PC-3 (cell line): ENCODE measurements at regions not wholly inside any gene's neighbourhood (a gene's known extent, or its start where the extent isn't known, plus 50 kb on each side); places are given as distances from the start of the nearest gene placed in this dataset.

Source experiments
- ATAC-seq: fragments of 200-7000 bp; cut with Tn5 transposase; 2 replicates; pipeline ENCODE4 v1.9.1; 2020; ENCODE audit warnings: mild to moderate bottlenecking, moderate library complexity
- BruUV-seq: library from RNA; stranded (reverse); fragments of 400-500 nt; replicated peaks from 2 replicates; lab custom pipeline; 2021; lab: Mats Ljungman, UMichigan
- CTCF ChIA-PET: fragments of 300-600 bp; sonication (Branson Sonifier 250); formaldehyde crosslinking; loops from one replicate; lab custom pipeline; 2022; ENCODE audit warnings: antibody characterized with exemption; lab: Charles Lee
- POLR2A ChIA-PET: fragments of 300-600 bp; sonication (Branson Sonifier 250); formaldehyde crosslinking; loops from one replicate; lab custom pipeline; 2022; ENCODE audit warnings: antibody characterized with exemption; ENCODE audit not compliant: unreplicated experiment; lab: Charles Lee
- DNase-seq: peaks from one replicate; pipeline ENCODE4 v3.0.0-alpha.2; 2015
- H2AFZ ChIP-seq: fragments of 300-600 bp; sonication (generic); 2 replicates; pipeline ENCODE4 v1.6.0; 2016; ENCODE audit warnings: antibody characterized with exemption, low read length
- H3F3A ChIP-seq: fragments of 300-600 bp; sonication (generic); one replicate; pipeline ENCODE4 v1.6.0; 2017; ENCODE audit warnings: antibody characterized with exemption, low read length, control low read depth, mild to moderate bottlenecking; ENCODE audit not compliant: unreplicated experiment
- H3K27ac ChIP-seq: fragments of 300-600 bp; sonication (generic); 2 replicates; pipeline ENCODE4 v1.5.1; 2016; ENCODE audit warnings: mild to moderate bottlenecking, low read length
- H3K27me3 ChIP-seq: fragments of 300-600 bp; sonication (generic); 2 replicates; pipeline ENCODE4 v1.6.1; 2016; ENCODE audit warnings: low read length, mixed read lengths
- H3K36me3 ChIP-seq: fragments of 300-600 bp; sonication (generic); 2 replicates; pipeline ENCODE4 v1.6.1; 2016; ENCODE audit warnings: low read depth, mixed run types, low read length, mixed read lengths
- H3K4me1 ChIP-seq: fragments of 300-600 bp; sonication (generic); 2 replicates; pipeline ENCODE4 v1.5.1; 2016; ENCODE audit warnings: low read length; ENCODE audit not compliant: insufficient read depth
- H3K4me2 ChIP-seq: fragments of 300-600 bp; sonication (generic); 2 replicates; pipeline ENCODE4 v1.6.0; 2016; ENCODE audit warnings: low read length
- H3K4me3 ChIP-seq: fragments of 300-600 bp; sonication (generic); 2 replicates; pipeline ENCODE4 v1.5.1; 2016; ENCODE audit warnings: mild to moderate bottlenecking, low read length, mixed read lengths
- H3K79me2 ChIP-seq: fragments of 300-600 bp; sonication (generic); 2 replicates; pipeline ENCODE4 v1.6.1; 2017; ENCODE audit warnings: low read length, mixed read lengths
- H3K9ac ChIP-seq: fragments of 300-600 bp; sonication (generic); 2 replicates; pipeline ENCODE4 v1.6.0; 2016; ENCODE audit warnings: mild to moderate bottlenecking, low read length
- H3K9me2 ChIP-seq: fragments of 300-600 bp; sonication (generic); replicated peaks from 2 replicates; pipeline ENCODE4 v1.6.1; 2016; ENCODE audit warnings: mixed run types, low read length, mixed read lengths
- H3K9me3 ChIP-seq: fragments of 300-600 bp; sonication (generic); 2 replicates; pipeline ENCODE4 v1.6.1; 2016; ENCODE audit warnings: low read length, mixed read lengths
- H4K20me1 ChIP-seq: fragments of 300-600 bp; sonication (generic); 2 replicates; pipeline ENCODE4 v1.6.1; 2016; ENCODE audit warnings: low read length, mixed read lengths
- EZH2 ChIP-seq: fragments of 300-600 bp; sonication (generic); IDR thresholded peaks from one replicate; pipeline ENCODE4 v1.6.1; 2017; ENCODE audit warnings: antibody characterized with exemption, mild to moderate bottlenecking, low read length; ENCODE audit not compliant: unreplicated experiment
- EZH2phosphoT487 ChIP-seq: fragments of 300-600 bp; sonication (generic); IDR thresholded peaks from 2 replicates; pipeline ENCODE4 v1.6.1; 2018; ENCODE audit warnings: mild to moderate bottlenecking, antibody characterized with exemption, low read length, borderline replicate concordance
- intact Hi-C: fragments of 100-400 bp; cut with micrococcal nuclease; formaldehyde crosslinking; loops from 2 replicates; pipeline ENCODE4 v1.9.0; 2023
- TF ChIP-seq, protein P1 (sequence below): fragments of 300-600 bp; sonication (generic); conservative IDR thresholded peaks from 2 replicates; pipeline ENCODE4 v1.5.1; 2017; ENCODE audit warnings: antibody characterized with exemption, low read depth, mild to moderate bottlenecking, low read length

DNA sequence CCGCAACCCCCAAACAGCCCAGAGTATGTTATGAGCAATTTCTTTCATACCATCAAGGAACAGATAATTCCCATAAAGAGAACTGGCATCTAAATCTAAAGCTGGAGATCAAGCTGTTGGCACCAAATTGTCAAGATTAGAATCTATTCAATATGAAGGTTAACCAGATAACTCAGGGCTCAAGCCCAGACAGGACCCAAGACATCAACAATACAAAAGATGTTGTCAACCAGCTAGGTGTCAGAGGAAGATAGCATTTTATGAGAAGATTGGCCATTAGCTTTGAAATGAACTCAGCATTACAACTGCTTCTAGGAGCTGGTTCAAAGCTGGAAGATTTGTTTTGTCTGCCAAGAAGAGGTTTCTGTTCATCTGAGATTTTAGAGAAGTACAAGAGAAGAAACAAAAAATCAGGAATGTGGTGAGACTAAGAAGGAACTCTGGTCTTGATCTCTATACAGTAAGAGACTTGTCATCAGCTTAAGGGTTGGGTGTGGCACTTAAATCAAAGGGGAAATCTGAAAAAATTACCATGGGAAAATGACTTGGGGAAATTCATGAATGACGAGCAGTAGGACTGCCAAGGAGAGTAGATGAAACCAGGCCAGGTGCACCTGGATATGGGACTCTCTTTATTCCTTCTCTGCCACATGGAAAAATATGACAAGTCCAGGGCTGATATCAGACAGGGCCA, 64.2 kb upstream of the COX10 start:
- Histone ChIP-seq H3K9ac (no peak overlapping the region), H3K4me1 (peaks cover 6% of the 10 kb centered on the region), H3F3A (no peaks in the 10 kb centered on the region), H3K9me3 (no peaks in the 10 kb centered on the region), H3K36me3 (no peaks in the 10 kb centered on the region), H4K20me1 (no peaks in the 10 kb centered on the region), H3K27ac (peak overlapping the region; percentile 34), H3K4me2 (peak overlapping the region; percentile 14; the same call in 1 of the 2 replicates), H3K4me3 (no peak overlapping the region), H3K79me2 (no peaks in the 10 kb centered on the region), H3K9me2 (no peaks in the 10 kb centered on the region), H3K27me3 (no peaks in the 10 kb centered on the region), H2AFZ (no peak overlapping the region)
- intact Hi-C loops = no loop called here
- ChIA-PET POLR2A (no interaction called here), CTCF (no interaction called here)
- no TSS peak for BruUV-seq
- DNase-seq = peak; percentile 71
- no peak for ATAC-seq
- TF ChIP-seq EZH2 (no peak), EZH2phosphoT487 (no peak)
- TF ChIP-seq, protein P1, sequence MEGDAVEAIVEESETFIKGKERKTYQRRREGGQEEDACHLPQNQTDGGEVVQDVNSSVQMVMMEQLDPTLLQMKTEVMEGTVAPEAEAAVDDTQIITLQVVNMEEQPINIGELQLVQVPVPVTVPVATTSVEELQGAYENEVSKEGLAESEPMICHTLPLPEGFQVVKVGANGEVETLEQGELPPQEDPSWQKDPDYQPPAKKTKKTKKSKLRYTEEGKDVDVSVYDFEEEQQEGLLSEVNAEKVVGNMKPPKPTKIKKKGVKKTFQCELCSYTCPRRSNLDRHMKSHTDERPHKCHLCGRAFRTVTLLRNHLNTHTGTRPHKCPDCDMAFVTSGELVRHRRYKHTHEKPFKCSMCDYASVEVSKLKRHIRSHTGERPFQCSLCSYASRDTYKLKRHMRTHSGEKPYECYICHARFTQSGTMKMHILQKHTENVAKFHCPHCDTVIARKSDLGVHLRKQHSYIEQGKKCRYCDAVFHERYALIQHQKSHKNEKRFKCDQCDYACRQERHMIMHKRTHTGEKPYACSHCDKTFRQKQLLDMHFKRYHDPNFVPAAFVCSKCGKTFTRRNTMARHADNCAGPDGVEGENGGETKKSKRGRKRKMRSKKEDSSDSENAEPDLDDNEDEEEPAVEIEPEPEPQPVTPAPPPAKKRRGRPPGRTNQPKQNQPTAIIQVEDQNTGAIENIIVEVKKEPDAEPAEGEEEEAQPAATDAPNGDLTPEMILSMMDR = no peak

DNA sequence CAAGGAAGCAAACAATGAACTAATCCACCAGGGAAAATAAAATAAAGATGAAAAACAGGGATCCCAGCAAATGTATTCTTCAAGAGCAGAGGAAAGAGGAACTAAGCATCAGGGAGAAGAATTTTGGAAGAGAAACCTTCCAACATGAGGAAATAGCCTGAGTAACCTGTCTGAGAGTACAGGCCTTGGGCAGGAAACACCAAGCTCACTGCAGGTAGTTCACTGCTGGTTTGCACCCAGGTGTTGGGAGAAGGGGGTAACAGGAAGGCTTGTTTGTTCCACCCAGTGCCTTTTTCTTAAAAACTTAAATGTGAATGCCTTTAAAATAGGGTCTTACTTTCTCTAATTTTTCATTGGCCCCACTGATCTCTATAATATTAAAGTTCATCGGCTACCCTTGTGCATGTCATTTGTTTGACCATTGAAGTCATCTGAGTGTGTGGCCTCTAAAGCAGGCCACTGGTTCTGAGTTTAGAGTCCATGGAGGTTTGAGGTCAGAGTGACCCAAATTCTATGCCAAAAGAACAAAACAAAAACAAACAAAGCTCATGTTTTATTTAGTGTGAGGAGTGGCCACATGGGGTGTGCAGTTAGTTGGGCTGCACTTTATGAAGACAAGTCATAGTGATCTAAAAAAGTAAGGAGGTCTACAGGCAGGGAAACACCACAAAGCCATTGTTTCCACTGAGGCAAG, 62.9 kb upstream of the COX10 start:
- Histone ChIP-seq H3K4me2 (no peak overlapping the region), H3K4me1 (peaks cover 6% of the 10 kb centered on the region), H3K27me3 (no peaks in the 10 kb centered on the region), H3K9ac (no peak overlapping the region), H3K36me3 (no peaks in the 10 kb centered on the region), H2AFZ (no peak overlapping the region), H3K9me2 (no peaks in the 10 kb centered on the region), H4K20me1 (no peaks in the 10 kb centered on the region), H3K4me3 (no peak overlapping the region), H3K27ac (no peak overlapping the region), H3K9me3 (no peaks in the 10 kb centered on the region), H3F3A (no peaks in the 10 kb centered on the region), H3K79me2 (no peaks in the 10 kb centered on the region)
- DNase-seq (no peak), ATAC-seq (no peak)
- TF ChIP-seq, protein P1 = no peak
- TF ChIP-seq EZH2 (no peak), EZH2phosphoT487 (no peak)
- BruUV-seq = no TSS peak
- intact Hi-C loops = no loop called here
- ChIA-PET POLR2A (no interaction called here), CTCF (no interaction called here)

DNA sequence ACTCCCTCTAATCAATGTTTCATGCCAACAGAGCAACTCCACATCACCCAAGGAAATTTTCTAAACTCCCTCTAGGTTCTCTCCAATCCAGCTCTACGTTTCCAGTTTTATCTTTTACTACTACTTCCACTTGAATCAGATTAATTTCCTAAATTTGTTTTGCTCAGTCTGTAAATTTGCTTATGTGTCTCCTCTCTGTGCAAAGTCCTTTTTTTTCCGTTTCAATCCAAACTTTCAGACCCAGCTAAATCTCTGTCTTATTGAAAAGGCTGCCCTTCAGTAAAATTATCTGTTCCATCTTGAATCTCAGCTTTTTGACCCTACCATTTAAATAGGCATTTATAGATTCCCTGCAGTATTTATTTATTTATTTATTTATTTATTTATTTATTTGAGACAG, 61.4 kb upstream of the COX10 start:
- POLR2A ChIA-PET = no interaction called here
- CTCF ChIA-PET = no interaction called here

More for the DNA sequence above, 61.4 kb upstream of the COX10 start:
- H3K9me3 ChIP-seq = no peaks in the 10 kb centered on the region
- H3K9me2 ChIP-seq = no peaks in the 10 kb centered on the region
- no TSS peak for BruUV-seq
- no peak overlapping the region for H3K4me2 ChIP-seq
- no peaks in the 10 kb centered on the region for H3K79me2 ChIP-seq
- H4K20me1 ChIP-seq = no peaks in the 10 kb centered on the region
- ATAC-seq = no peak
- H3K27ac ChIP-seq = no peak overlapping the region
- no peak overlapping the region for H3K9ac ChIP-seq
- no peak for DNase-seq
- no peaks in the 10 kb centered on the region for H3F3A ChIP-seq
- H3K4me1 ChIP-seq = peaks cover 6% of the 10 kb centered on the region
- intact Hi-C loops = no loop called here
- no peaks in the 10 kb centered on the region for H3K36me3 ChIP-seq
- H3K4me3 ChIP-seq = no peak overlapping the region
- H3K27me3 ChIP-seq = no peaks in the 10 kb centered on the region
- H2AFZ ChIP-seq = no peak overlapping the region
- TF ChIP-seq, protein P1 = no peak
- TF ChIP-seq EZH2phosphoT487 (no peak), EZH2 (no peak)
